Lower leg skin (tissue), 4 donors: ENCODE measurements at regions not wholly inside any gene's neighbourhood (a gene's known extent, or its start where the extent isn't known, plus 50 kb on each side); places are given as distances from the start of the nearest gene placed in this dataset.

Experiments
- DNase-seq, 2 donors: peaks; one replicate each; pipeline ENCODE4 v3.0.0-alpha.2; 2019; ENCODE audit warnings: low spot score in 2 of 2
- H3K4me3 ChIP-seq: fragments of 200-600 bp; sonication (generic); 2 replicates; pipeline ENCODE4 v1.5.1; 2017; ENCODE audit warnings: mild to moderate bottlenecking, low read depth; ENCODE audit not compliant: poor library complexity, severe bottlenecking
- CTCF ChIP-seq, 3 donors: fragments of 450-650 bp; IDR thresholded peaks; one replicate each; pipeline ENCODE4 v1.5.1; 2016; ENCODE audit warnings: antibody characterized with exemption in 3 of 3, mild to moderate bottlenecking in 3 of 3, moderate library complexity in 2 of 3
- POLR2A ChIP-seq, 2 donors: fragments of 450-650 bp; IDR thresholded peaks; one replicate each; pipeline ENCODE4 v1.6.1; 2016 to 2017; ENCODE audit warnings: antibody characterized with exemption in 2 of 2, mild to moderate bottlenecking in 1 of 2, moderate library complexity in 1 of 2
- WGBS, 2 donors: methylation state at CpG; one replicate each; pipeline ENCODE4 v1.1.5; 2018; 5-methylcytosine and 5-hydroxymethylcytosine counted together
- intact Hi-C: fragments of 100-400 bp; cut with DNase I; formaldehyde crosslinking; loops from one replicate; pipeline ENCODE4 v1.15.0; 2023; ENCODE audit warnings: low total_unique reads

GRCh38 chr7:121545418-121545817, 149.3 kb upstream of the FAM3C start:
- TF ChIP-seq CTCF (IDR thresholded peaks at IDR 0.05) = no peak
- no peak for TF ChIP-seq POLR2A (IDR thresholded peaks at IDR 0.05)
- intact Hi-C loops = loop anchor here (5.0 kb wide), 1 partner anchor 178 kb away; no protein-coding TSS in a partner anchor
- no peak overlapping the region for H3K4me3 ChIP-seq
- no peak for DNase-seq
- WGBS, 2 donors = 82 to 91% methylated on average over 2 of the region's 2 CpGs

DNA sequence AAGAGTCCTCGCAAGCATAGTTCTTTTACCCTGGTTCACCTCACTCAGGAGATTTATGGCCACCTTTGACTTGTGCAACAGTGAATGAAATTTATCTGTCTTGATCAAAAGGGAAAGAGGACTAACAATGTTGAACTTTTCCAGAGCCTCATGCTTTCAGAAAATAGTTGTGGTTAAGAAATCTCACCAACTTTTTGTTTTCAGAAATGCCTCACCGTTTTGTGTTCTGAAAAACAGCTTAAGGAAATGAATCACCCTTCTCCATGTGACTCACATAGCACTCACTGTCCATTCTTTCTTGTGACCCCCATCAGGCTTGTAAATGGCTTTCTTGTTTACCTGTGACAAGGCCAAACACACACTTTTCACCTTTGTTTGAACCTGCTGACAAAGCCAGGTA, 148.6 kb upstream of the FAM3C start:
- H3K4me3 ChIP-seq = no peak overlapping the region
- intact Hi-C loops = loop anchor here (5.0 kb wide), 1 partner anchor 177 kb away; no protein-coding TSS in a partner anchor
- 42 to 53% methylated on average over 2 of the region's 2 CpGs for WGBS, 2 donors
- no peak for DNase-seq
- TF ChIP-seq POLR2A (IDR thresholded peaks at IDR 0.05) = no peak
- TF ChIP-seq CTCF (IDR thresholded peaks at IDR 0.05) = no peak

- no peak overlapping the region for H3K4me3 ChIP-seq
- WGBS, 2 donors = 80% methylated on average over 1 of the region's 1 CpG
- DNase-seq = no peak
- intact Hi-C loops = no loop called here
- no peak for TF ChIP-seq POLR2A (IDR thresholded peaks at IDR 0.05)
- TF ChIP-seq CTCF (IDR thresholded peaks at IDR 0.05) = no peak
Measured at GRCh38 chr7:121544238-121544637, 148.1 kb upstream of the FAM3C start.

- 88 to 94% methylated on average over 1 of the region's 1 CpG for WGBS, 2 donors
- DNase-seq = no peak
- H3K4me3 ChIP-seq = no peak overlapping the region
- TF ChIP-seq POLR2A (IDR thresholded peaks at IDR 0.05) = no peak
- TF ChIP-seq CTCF (IDR thresholded peaks at IDR 0.05) = no peak
- intact Hi-C loops = no loop called here
Measured at GRCh38 chr7:121541457-121541856, 145.3 kb upstream of the FAM3C start.

DNA sequence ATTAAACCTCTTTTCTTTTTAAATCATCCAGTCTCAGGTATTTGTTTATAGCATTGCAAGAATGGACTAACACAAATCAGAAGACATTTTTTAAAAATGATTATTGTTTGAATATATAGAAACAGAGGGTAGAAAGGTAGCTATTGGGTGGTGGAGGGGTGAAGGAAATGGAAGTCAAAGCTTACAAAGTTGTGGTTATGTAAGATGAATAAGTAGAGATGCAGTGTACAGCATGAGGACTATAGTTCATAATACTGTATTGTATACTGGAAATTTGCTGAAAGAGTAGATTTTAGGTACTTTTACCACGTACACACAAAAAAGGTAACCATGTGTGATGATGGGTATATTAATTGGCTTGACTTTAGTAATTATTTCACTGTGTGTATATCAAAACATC, 144.0 kb upstream of the FAM3C start:
- no peak overlapping the region for H3K4me3 ChIP-seq
- WGBS, 2 donors = 94 to 100% methylated on average over 1 of the region's 1 CpG
- no peak for DNase-seq
- no peak for TF ChIP-seq POLR2A (IDR thresholded peaks at IDR 0.05)
- no peak for TF ChIP-seq CTCF (IDR thresholded peaks at IDR 0.05)
- intact Hi-C loops = no loop called here

DNA sequence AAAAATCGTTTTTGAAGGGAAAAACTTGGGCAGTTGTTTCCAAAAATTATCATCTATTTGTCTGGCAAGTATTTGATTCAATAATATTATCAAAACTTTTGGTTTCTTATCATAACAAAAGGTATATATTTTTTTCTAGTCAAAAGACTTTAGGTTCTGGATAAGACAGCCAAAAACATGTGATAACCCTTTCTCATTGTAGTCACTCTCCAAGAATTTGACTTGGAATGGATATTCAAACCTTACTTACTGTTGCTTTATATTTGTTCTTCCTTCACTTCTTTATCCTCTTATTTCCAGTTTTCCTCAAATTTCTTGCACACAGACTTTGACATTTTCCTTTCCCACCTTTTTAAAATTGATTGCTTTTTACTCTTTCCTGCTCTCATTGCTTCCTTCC, 140.9 kb upstream of the FAM3C start:
- no peak for DNase-seq
- WGBS, 2 donors = 2 to 23% methylated on average over 1 of the region's 1 CpG
- no peak for TF ChIP-seq CTCF (IDR thresholded peaks at IDR 0.05)
- TF ChIP-seq POLR2A (IDR thresholded peaks at IDR 0.05) = no peak
- H3K4me3 ChIP-seq = no peak overlapping the region
- intact Hi-C loops = no loop called here
